ENCODE measurements at regions not wholly inside any gene's neighbourhood (a gene's known extent, or its start where the extent isn't known, plus 50 kb on each side); places are given as distances from the start of the nearest gene placed in this dataset.

DNA sequence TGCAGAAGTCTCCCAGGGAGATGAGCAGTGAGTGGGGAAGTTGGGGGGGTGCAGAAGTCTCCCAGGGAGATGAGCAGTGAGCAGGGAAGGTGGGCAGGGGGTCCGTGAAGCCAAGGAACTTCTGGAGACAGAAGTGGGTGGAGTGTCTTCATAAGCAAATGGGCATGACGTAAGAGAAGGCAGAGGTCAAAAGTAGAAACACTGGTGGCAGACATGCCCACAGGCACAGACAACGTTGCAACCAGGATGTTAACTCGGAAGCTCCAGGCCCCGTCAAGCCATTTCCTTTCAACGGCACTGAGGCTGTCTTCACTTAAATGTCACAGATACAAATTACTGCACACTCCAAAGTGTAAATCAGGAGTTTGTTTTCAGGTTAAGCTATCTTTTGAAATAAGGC, 186.1 kb downstream of the SHANK2 start:
- TF ChIP-seq, protein P1, sequence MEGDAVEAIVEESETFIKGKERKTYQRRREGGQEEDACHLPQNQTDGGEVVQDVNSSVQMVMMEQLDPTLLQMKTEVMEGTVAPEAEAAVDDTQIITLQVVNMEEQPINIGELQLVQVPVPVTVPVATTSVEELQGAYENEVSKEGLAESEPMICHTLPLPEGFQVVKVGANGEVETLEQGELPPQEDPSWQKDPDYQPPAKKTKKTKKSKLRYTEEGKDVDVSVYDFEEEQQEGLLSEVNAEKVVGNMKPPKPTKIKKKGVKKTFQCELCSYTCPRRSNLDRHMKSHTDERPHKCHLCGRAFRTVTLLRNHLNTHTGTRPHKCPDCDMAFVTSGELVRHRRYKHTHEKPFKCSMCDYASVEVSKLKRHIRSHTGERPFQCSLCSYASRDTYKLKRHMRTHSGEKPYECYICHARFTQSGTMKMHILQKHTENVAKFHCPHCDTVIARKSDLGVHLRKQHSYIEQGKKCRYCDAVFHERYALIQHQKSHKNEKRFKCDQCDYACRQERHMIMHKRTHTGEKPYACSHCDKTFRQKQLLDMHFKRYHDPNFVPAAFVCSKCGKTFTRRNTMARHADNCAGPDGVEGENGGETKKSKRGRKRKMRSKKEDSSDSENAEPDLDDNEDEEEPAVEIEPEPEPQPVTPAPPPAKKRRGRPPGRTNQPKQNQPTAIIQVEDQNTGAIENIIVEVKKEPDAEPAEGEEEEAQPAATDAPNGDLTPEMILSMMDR (conservative IDR thresholded peaks at IDR 0.05; ENCODE audit: low read length) = no peak
- TF ChIP-seq EZH2phosphoT487 (IDR thresholded peaks at IDR 0.05; ENCODE audit: borderline replicate concordance) = no peak
